GM19324 (cell line): ENCODE measurements at regions not wholly inside any gene's neighbourhood (a gene's known extent, or its start where the extent isn't known, plus 50 kb on each side); places are given as distances from the start of the nearest gene placed in this dataset.

Experiments used
- ATAC-seq: cut with Tn5 transposase; IDR thresholded peaks from one replicate; pipeline ENCODE4 v1.9.1; 2021; ENCODE audit warnings: mild to moderate bottlenecking, moderate library complexity; ENCODE audit not compliant: unreplicated experiment, low FRiP score

GRCh38 chr9:129350143-129350935 lies 172.3 kb upstream of the IER5L start:
- no peak for ATAC-seq

GRCh38 chr9:129349665-129349947 lies 171.5 kb upstream of the IER5L start:
- no peak for ATAC-seq

GRCh38 chr9:129348890-129349664 lies 171.0 kb upstream of the IER5L start:
- no peak for ATAC-seq

- no peak for ATAC-seq
Observed at GRCh38 chr9:129347316-129348120, 169.5 kb upstream of the IER5L start.

- no peak for ATAC-seq
Observed at GRCh38 chr9:129346046-129346445, 168.0 kb upstream of the IER5L start.

DNA sequence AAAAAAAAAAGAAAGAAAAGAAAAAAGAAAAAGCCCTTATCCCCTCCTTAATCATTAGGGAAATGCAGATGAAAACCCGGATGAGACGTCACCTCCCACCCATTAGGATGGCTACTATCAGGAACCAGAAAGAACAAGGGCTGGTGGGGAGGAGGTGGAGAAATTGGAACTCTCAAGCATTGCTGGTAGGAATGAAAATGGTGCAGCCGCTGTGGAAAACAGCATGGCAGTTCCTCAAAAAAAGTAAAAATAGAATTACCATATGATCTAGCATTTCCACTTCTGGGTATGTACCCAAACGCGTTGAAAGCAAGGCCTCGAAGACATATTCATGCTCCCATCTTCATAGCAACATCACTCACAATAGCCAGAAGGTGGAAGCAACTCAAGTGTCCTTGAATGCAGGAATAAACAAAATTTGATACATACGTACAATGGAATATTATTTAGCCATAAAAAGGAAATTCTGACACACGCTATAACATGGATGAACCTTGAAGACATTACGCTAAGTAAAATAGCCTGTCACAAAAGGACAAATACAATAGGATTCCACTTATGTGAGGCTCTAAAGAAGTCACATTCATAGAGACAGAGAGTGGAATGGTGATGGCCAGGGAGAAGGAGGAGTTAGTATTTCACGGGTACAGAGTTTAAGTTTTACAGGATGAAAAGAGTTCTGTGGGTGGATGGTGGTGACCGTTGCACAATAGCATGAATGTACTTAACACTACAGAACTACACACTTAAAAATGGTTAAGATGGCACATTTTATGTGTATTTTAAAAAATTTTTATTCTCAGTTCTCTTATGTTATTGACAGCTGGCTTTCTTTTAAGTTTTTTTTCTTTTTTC lies 166.8 kb upstream of the IER5L start:
- ATAC-seq = no peak

DNA sequence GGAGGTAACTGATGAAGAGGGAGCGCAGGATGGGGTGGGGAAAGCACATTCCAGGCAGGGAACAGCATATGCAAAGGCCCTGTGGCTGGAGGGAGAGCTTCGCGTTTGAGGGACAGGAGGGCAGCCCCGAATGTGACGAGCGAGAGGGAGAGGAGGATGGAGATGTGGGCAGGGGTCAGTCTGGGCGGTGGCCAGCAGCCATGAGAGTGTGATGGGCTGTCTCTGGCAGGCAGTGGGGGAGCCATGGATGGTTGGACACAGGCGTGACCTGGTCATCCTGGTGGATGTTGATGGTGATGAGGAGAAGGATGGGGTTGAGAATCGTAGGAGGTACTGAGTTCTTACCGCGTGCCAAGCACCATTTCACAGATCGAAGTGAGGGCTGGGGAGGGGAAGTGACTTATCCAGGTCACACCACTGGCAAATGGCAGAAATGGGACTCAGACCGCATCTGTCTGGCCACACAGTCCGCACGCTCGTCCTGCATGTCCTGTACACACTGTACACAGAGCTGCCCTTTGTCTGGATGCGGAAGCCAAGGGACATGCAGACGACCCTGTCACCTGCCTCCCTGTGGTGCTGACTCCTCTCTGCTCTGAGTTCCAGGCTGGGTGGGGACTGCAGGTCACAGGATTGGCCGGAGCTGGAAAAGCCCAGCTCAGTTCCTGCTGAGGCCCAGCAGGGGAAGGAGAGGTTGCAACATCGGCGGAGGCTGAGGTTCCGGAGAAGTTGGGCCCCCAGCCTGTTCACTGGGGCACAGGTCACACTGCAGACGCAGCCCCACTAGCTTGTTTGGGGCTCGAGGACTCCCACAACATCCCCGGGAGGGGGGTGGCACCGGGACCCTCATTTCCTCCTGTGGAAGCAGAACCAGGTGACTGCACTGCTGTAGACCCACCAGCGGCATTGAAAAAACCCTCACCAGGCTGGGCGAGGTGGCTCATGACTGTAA lies 165.6 kb upstream of the IER5L start:
- ATAC-seq = no peak

GRCh38 chr9:129342591-129343423 lies 164.7 kb upstream of the IER5L start:
- no peak for ATAC-seq

- no peak for ATAC-seq
Observed at GRCh38 chr9:129341987-129342348, 163.9 kb upstream of the IER5L start.

GRCh38 chr9:129341171-129341986 lies 163.3 kb upstream of the IER5L start:
- no peak for ATAC-seq

- no peak for ATAC-seq
Observed at GRCh38 chr9:129340427-129341170, 162.5 kb upstream of the IER5L start.

DNA sequence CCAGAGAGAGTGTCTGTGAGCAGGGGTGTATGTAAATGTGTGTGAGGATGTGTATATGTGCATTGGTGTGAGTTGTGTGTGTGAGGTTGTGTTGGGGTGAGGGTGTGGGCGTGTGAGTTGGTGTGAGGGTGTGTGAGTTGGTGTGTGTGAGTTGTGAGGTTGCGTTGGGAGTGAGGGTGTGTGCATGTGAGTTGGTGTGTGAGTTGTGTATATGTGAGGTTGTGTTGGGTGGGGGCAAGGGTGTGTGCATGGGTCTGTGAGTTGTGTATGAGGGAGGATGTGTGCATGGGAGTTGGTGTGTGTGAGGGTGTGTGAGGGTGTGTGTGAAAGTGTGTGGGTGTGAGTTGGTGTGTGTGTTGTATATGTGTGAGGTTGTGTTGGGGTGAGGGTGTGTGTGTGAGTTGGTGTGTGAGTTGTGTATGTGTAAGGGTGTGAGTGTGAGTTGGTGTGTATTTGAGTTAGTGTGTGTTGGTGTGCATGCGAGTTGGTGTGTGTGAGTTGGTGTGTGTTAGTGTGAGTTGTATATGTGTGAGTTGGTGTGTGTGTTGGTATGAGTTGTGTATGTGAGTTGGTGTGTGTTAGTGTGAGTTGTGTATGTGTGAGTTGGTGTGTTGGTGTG lies 161.6 kb upstream of the IER5L start:
- ATAC-seq = no peak

DNA sequence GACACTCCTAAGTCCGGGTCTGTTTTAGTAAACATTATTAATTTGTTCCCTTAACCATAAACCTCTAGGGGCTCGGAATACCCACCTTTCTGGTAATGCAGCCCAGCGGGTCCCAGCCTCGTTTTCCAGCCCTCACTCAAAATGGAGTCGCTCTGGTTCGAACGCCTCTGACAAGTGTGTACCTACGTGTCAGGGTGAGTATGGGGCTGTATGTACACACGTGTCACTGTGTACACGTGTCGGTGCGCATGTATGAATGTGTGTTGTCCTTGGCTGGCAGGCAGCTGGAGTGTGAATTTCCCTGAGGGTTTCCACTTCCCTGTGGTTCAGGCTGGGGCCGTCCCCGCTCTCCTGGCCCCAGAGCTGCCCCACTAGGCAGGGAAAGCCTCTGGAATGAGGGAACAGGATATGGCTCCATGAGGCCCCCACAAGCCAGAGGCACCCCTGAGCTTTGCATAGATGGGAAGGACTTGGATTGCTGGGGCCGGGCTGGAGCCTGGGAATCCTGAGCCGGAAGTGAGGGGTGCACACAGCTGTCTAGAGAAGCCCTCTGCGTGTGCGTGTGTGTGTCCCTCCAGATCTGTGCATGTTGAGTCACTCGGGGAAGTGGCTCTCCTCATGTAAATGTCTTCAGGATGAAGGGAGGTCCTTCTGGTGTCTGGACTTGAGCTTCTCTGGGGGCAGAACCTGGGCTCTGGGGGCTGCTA lies 160.8 kb upstream of the IER5L start:
- no peak for ATAC-seq

GRCh38 chr9:129337336-129338140 lies 159.5 kb upstream of the IER5L start:
- ATAC-seq = no peak
